ENCODE measurements at regions not wholly inside any gene's neighbourhood (a gene's known extent, or its start where the extent isn't known, plus 50 kb on each side); places are given as distances from the start of the nearest gene placed in this dataset.
A peak's percentile ranks its signal among the peaks of the same experiment; 100 is the strongest.

DNA sequence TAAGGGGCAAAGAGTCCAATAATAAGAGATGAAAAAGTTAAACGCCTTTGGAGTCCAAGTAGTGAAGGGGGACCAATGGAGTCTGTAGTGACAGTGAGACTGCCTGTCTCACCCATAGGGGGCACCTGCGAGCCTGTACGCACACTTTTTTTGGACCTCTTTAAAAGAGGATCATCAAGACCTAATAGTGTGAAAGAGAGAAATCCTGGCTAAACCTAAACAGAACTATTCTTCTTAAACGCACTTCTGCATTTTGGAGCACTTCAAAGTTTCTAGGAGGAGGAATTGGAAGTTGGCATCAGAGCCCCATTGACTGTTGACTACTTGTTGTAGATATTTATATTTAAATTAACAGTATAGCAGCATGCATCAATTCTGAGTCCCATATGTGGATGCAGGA lies 636.1 kb upstream of the KLF4 start:
- H3K9me2 ChIP-seq (replicated peaks; ENCODE audit: low read length), result no peaks in the 10 kb centered on the region
- intact Hi-C loops (cut with micrococcal nuclease), result no loop called here

DNA sequence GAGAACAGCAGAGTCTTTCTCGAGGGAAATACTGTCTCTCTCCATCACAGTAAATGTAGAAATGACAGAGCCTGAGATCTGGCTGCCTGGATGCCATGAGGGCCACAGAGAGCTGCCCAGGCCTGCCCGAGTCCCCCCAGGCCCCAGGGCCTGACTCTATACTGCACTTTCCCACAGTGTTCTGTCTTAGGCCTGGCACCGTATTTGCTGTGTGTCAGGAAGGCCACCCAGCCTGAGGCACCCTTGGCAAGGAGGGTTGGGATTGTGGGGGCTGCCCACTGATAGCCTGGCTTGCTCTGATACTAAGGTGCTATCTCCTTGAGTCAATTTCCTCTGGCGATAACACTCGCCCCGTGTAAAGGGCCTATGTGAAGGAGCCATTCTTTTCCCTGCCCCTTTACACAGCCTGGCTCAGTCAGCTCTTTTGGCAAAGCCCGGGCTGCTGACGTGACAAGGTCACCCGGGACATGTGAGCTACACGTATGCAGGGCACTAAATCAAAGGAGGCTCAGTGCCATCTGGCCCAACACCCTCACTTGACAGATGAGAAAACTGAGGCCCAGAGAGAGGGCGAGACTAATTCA lies 630.1 kb upstream of the KLF4 start:
- no peak overlapping the region for H3K4me2 ChIP-seq (ENCODE audit: low read length)
- no peak overlapping the region for H2AFZ ChIP-seq (ENCODE audit: low read length)
- H3K4me1 ChIP-seq (ENCODE audit: insufficient read depth, low read length), result no peaks in the 10 kb centered on the region
- no peaks in the 10 kb centered on the region for H3K27me3 ChIP-seq (ENCODE audit: low read length)
- no peak for ATAC-seq
- intact Hi-C loops (cut with micrococcal nuclease), result no loop called here
- no peaks in the 10 kb centered on the region for H3K79me2 ChIP-seq (ENCODE audit: low read length)
- no peak for DNase-seq
- no peaks in the 10 kb centered on the region for H3F3A ChIP-seq (ENCODE audit: low read length, unreplicated experiment)
- H3K4me3 ChIP-seq (ENCODE audit: low read length), result no peak overlapping the region
- TF ChIP-seq EZH2phosphoT487 (IDR thresholded peaks at IDR 0.05; ENCODE audit: borderline replicate concordance, low read length) (no peak), EZH2 (IDR thresholded peaks at IDR 0.05; ENCODE audit: low read length, unreplicated experiment) (no peak)
- TF ChIP-seq, protein P1, sequence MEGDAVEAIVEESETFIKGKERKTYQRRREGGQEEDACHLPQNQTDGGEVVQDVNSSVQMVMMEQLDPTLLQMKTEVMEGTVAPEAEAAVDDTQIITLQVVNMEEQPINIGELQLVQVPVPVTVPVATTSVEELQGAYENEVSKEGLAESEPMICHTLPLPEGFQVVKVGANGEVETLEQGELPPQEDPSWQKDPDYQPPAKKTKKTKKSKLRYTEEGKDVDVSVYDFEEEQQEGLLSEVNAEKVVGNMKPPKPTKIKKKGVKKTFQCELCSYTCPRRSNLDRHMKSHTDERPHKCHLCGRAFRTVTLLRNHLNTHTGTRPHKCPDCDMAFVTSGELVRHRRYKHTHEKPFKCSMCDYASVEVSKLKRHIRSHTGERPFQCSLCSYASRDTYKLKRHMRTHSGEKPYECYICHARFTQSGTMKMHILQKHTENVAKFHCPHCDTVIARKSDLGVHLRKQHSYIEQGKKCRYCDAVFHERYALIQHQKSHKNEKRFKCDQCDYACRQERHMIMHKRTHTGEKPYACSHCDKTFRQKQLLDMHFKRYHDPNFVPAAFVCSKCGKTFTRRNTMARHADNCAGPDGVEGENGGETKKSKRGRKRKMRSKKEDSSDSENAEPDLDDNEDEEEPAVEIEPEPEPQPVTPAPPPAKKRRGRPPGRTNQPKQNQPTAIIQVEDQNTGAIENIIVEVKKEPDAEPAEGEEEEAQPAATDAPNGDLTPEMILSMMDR (conservative IDR thresholded peaks at IDR 0.05; ENCODE audit: low read depth, low read length), result no peak
- no peaks in the 10 kb centered on the region for H4K20me1 ChIP-seq (ENCODE audit: low read length)
- POLR2A ChIA-PET (ENCODE audit: unreplicated experiment), result no interaction called here
- no TSS peak for BruUV-seq (replicated peaks)
- H3K27ac ChIP-seq (ENCODE audit: low read length), result no peak overlapping the region
- no peaks in the 10 kb centered on the region for H3K9me2 ChIP-seq (replicated peaks; ENCODE audit: low read length)
- H3K36me3 ChIP-seq (ENCODE audit: low read depth, low read length), result no peaks in the 10 kb centered on the region
- no peak overlapping the region for H3K9ac ChIP-seq (ENCODE audit: low read length)
- no peaks in the 10 kb centered on the region for H3K9me3 ChIP-seq (ENCODE audit: low read length)
- CTCF ChIA-PET, result no interaction called here

More for the DNA sequence above, 636.1 kb upstream of the KLF4 start:
- H2AFZ ChIP-seq (ENCODE audit: low read length), result no peak overlapping the region
- H3K9me3 ChIP-seq (ENCODE audit: low read length), result no peaks in the 10 kb centered on the region
- H3K27ac ChIP-seq (ENCODE audit: low read length), result no peak overlapping the region
- TF ChIP-seq EZH2phosphoT487 (IDR thresholded peaks at IDR 0.05; ENCODE audit: borderline replicate concordance, low read length), result no peak
- TF ChIP-seq, protein P1 (conservative IDR thresholded peaks at IDR 0.05; ENCODE audit: low read depth, low read length), result peak; percentile 55
- no peak for TF ChIP-seq EZH2 (IDR thresholded peaks at IDR 0.05; ENCODE audit: low read length, unreplicated experiment)
- no peaks in the 10 kb centered on the region for H3K4me1 ChIP-seq (ENCODE audit: insufficient read depth, low read length)
- H3K36me3 ChIP-seq (ENCODE audit: low read depth, low read length), result no peaks in the 10 kb centered on the region
- H3K27me3 ChIP-seq (ENCODE audit: low read length), result no peaks in the 10 kb centered on the region
- no peak for DNase-seq
- ChIA-PET CTCF (no interaction called here), POLR2A (ENCODE audit: unreplicated experiment) (no interaction called here)
- ATAC-seq, result no peak
- no peak overlapping the region for H3K4me3 ChIP-seq (ENCODE audit: low read length)
- BruUV-seq (replicated peaks), result no TSS peak
- no peaks in the 10 kb centered on the region for H3K79me2 ChIP-seq (ENCODE audit: low read length)
- no peaks in the 10 kb centered on the region for H4K20me1 ChIP-seq (ENCODE audit: low read length)
- H3K4me2 ChIP-seq (ENCODE audit: low read length), result no peak overlapping the region
- H3K9ac ChIP-seq (ENCODE audit: low read length), result no peak overlapping the region
- H3F3A ChIP-seq (ENCODE audit: low read length, unreplicated experiment), result no peaks in the 10 kb centered on the region

DNA sequence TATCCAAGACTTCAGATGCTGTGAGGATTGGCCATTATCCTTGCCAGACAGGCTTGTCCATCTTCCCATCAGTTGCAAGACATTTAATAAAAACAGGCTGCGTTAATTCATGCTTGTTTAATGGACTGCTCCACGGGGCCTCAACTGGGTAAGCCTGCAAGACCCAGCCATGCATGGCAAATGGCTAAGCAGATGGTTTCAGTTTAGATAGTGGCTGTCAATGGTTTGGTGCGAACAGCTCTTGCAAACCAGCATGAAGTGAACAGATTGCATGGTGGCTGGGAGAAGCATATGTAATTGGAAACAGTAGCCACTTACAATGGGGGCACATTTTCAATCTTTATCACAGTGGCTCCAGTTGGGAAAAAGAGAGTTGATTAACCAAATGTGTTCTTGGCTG lies 628.2 kb upstream of the KLF4 start:
- ChIA-PET POLR2A (ENCODE audit: unreplicated experiment) (no interaction called here), CTCF (no interaction called here)
- ATAC-seq (no peak), DNase-seq (no peak)
- H3K4me3 ChIP-seq (ENCODE audit: low read length), result no peak overlapping the region
- H3K9me2 ChIP-seq (replicated peaks; ENCODE audit: low read length), result no peaks in the 10 kb centered on the region
- H3K27ac ChIP-seq (ENCODE audit: low read length), result no peak overlapping the region
- H3K79me2 ChIP-seq (ENCODE audit: low read length), result no peaks in the 10 kb centered on the region
- no peaks in the 10 kb centered on the region for H3K9me3 ChIP-seq (ENCODE audit: low read length)
- H3K36me3 ChIP-seq (ENCODE audit: low read depth, low read length), result no peaks in the 10 kb centered on the region
- H4K20me1 ChIP-seq (ENCODE audit: low read length), result no peaks in the 10 kb centered on the region
- H2AFZ ChIP-seq (ENCODE audit: low read length), result no peak overlapping the region
- TF ChIP-seq EZH2 (IDR thresholded peaks at IDR 0.05; ENCODE audit: low read length, unreplicated experiment) (no peak), EZH2phosphoT487 (IDR thresholded peaks at IDR 0.05; ENCODE audit: borderline replicate concordance, low read length) (no peak)
- TF ChIP-seq, protein P1 (conservative IDR thresholded peaks at IDR 0.05; ENCODE audit: low read depth, low read length), result no peak
- no peaks in the 10 kb centered on the region for H3F3A ChIP-seq (ENCODE audit: low read length, unreplicated experiment)
- H3K4me2 ChIP-seq (ENCODE audit: low read length), result no peak overlapping the region
- intact Hi-C loops (cut with micrococcal nuclease), result no loop called here
- no TSS peak for BruUV-seq (replicated peaks)
- H3K4me1 ChIP-seq (ENCODE audit: insufficient read depth, low read length), result no peaks in the 10 kb centered on the region
- H3K9ac ChIP-seq (ENCODE audit: low read length), result no peak overlapping the region
- H3K27me3 ChIP-seq (ENCODE audit: low read length), result no peaks in the 10 kb centered on the region
